Keratinocyte (primary cell): ENCODE measurements at regions not wholly inside any gene's neighbourhood (a gene's known extent, or its start where the extent isn't known, plus 50 kb on each side); places are given as distances from the start of the nearest gene placed in this dataset.

Source experiments
- DNase-seq: peaks from one replicate; pipeline ENCODE4 v3.0.0-alpha.2; 2011; ENCODE audit warnings: low read depth, missing footprints, low spot score
- FAIRE-seq: peaks from 2 replicates; lab custom pipeline; 2011; peaks lifted over from hg19 to GRCh38; lab: Jason Lieb, UNC
- H2AFZ ChIP-seq: 2 replicates; pipeline ENCODE4 v1.6.0; 2012; ENCODE audit warnings: low read length, control low read depth, inconsistent platforms; ENCODE audit not compliant: control insufficient read depth
- H3K27ac ChIP-seq: 2 replicates; pipeline ENCODE4 v1.5.1; 2011; ENCODE audit warnings: low read length; ENCODE audit not compliant: control insufficient read depth, insufficient read depth
- H3K27me3 ChIP-seq: 3 replicates; pipeline ENCODE4 v1.6.0; 2011; ENCODE audit warnings: low read length; ENCODE audit not compliant: control insufficient read depth, insufficient read depth; ENCODE audit errors: extremely low read depth
- H3K36me3 ChIP-seq, 2 experiments: 2 replicates in 1 of 2; 3 replicates in 1 of 2; pipeline ENCODE4 v1.5.1; 2011; ENCODE audit warnings: low read length in 2 of 2, mild to moderate bottlenecking in 1 of 2; ENCODE audit not compliant: control insufficient read depth in 2 of 2, insufficient read depth in 2 of 2; ENCODE audit errors: extremely low read depth in 1 of 2
- H3K4me1 ChIP-seq: 3 replicates; pipeline ENCODE4 v1.5.1; 2011; ENCODE audit warnings: low read length; ENCODE audit not compliant: control insufficient read depth, insufficient read depth; ENCODE audit errors: extremely low read depth
- H3K4me2 ChIP-seq: 3 replicates; pipeline ENCODE4 v1.6.0; 2011; ENCODE audit warnings: low read depth, low read length; ENCODE audit not compliant: control insufficient read depth, insufficient read depth; ENCODE audit errors: extremely low read depth
- H3K4me3 ChIP-seq, 3 experiments: fragments of 200-600 bp in 1 of 3; sonication (generic) in 1 of 3; 2 replicates in 2 of 3; 3 replicates in 1 of 3; pipeline ENCODE4 v1.5.1; 2011 to 2016; ENCODE audit warnings: low read length in 3 of 3, mild to moderate bottlenecking in 3 of 3, control low read depth in 2 of 3, inconsistent platforms in 1 of 3, low read depth in 1 of 3, mixed read lengths in 1 of 3, mixed run types in 1 of 3, moderate library complexity in 1 of 3; ENCODE audit not compliant: control insufficient read depth in 2 of 3, insufficient read depth in 2 of 3; ENCODE audit errors: extremely low read depth in 1 of 3
- H3K79me2 ChIP-seq: 2 replicates; pipeline ENCODE4 v1.6.0; 2012; ENCODE audit warnings: low read length; ENCODE audit not compliant: control insufficient read depth, insufficient read depth
- H3K9ac ChIP-seq: 3 replicates; pipeline ENCODE4 v1.6.0; 2011; ENCODE audit warnings: low read length; ENCODE audit not compliant: control insufficient read depth, insufficient read depth; ENCODE audit errors: extremely low read depth
- H3K9me1 ChIP-seq: 3 replicates; pipeline ENCODE4 v1.6.0; 2011; ENCODE audit warnings: low read length; ENCODE audit not compliant: control insufficient read depth, insufficient read depth; ENCODE audit errors: extremely low read depth
- H3K9me3 ChIP-seq: 2 replicates; pipeline ENCODE4 v1.5.1; 2012; ENCODE audit warnings: low read depth, low read length; ENCODE audit not compliant: control insufficient read depth
- H4K20me1 ChIP-seq: 3 replicates; pipeline ENCODE4 v1.6.0; 2011; ENCODE audit warnings: low read length; ENCODE audit not compliant: control insufficient read depth, insufficient read depth; ENCODE audit errors: extremely low read depth
- CTCF ChIP-seq, 3 experiments: IDR thresholded peaks in 1 of 3; conservative IDR thresholded peaks in 1 of 3; optimal IDR thresholded peaks in 1 of 3; 2 replicates in 2 of 3; 3 replicates in 1 of 3; pipeline versions ENCODE3 to v1.5.1; 2011; ENCODE audit warnings: low read length in 3 of 3, mild to moderate bottlenecking in 3 of 3, moderate library complexity in 2 of 3, control low read depth in 1 of 3, inconsistent platforms in 1 of 3; ENCODE audit not compliant: insufficient read depth in 2 of 3; ENCODE audit errors: extremely low read depth in 1 of 3
- EZH2 ChIP-seq: IDR thresholded peaks from one replicate; pipeline ENCODE4 v1.6.1; 2012; ENCODE audit warnings: inconsistent platforms, mild to moderate bottlenecking, low read length, moderate library complexity
- dilution Hi-C: fragments of 300-500 bp; cut with MboI; formaldehyde crosslinking; loops from one replicate; pipeline ENCODE4 v1.7.0; 2020; ENCODE audit warnings: low sequenced_read_pairs; ENCODE audit not compliant: extremely low pct_ligation_motif_present

GRCh38 chr1:83637586-83637985, 361.3 kb downstream of the TTLL7 start:
- no peak for FAIRE-seq
- DNase-seq: no peak
- Histone ChIP-seq H3K4me3 (no peak overlapping the region), H3K79me2 (no peaks in the 10 kb centered on the region), H2AFZ (no peak overlapping the region), H3K36me3 (no peaks in the 10 kb centered on the region), H3K4me2 (no peak overlapping the region), H3K9ac (no peak overlapping the region), H3K9me1 (no peaks in the 10 kb centered on the region), H4K20me1 (no peaks in the 10 kb centered on the region), H3K4me1 (no peaks in the 10 kb centered on the region), H3K27ac (no peak overlapping the region), H3K27me3 (peaks cover 3% of the 10 kb centered on the region), H3K9me3 (no peaks in the 10 kb centered on the region)
- dilution Hi-C loops: no loop called here
- no peak for TF ChIP-seq CTCF (optimal IDR thresholded peaks at IDR 0.05 in 1 of 3, IDR thresholded peaks at IDR 0.05 in 1 of 3, conservative IDR thresholded peaks at IDR 0.05 in 1 of 3; ENCODE audit: extremely low read depth in 1 of 3, insufficient read depth in 2 of 3, low read length in 3 of 3)
- no peak for TF ChIP-seq EZH2

DNA sequence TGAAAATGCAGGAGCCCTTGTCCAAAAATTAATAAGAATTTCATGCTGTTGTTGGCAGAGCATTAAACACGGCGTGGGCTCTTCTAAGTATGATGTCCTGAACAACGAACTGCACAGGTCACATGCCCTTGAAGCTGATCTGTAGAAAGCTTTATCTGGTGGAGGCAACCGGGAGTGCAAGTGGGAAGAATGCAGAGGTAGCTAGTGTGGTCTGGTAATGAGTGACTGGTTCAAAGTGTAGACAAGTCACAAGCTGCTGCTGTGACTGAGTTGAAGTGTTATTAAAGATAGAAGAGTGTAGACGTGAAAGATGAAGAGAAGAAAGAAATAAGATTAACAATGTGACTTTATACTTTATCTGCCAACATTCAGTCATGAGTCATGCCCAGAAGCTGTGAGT, 361.9 kb downstream of the TTLL7 start:
- dilution Hi-C loops: no loop called here
- FAIRE-seq: no peak

More for the DNA sequence above, 361.9 kb downstream of the TTLL7 start:
- H3K9ac ChIP-seq: no peak overlapping the region
- no peaks in the 10 kb centered on the region for H3K79me2 ChIP-seq
- no peaks in the 10 kb centered on the region for H3K9me3 ChIP-seq
- no peak overlapping the region for H2AFZ ChIP-seq
- H3K27me3 ChIP-seq: peaks cover 3% of the 10 kb centered on the region
- H3K4me3 ChIP-seq: no peak overlapping the region
- H3K27ac ChIP-seq: no peak overlapping the region
- TF ChIP-seq EZH2 (no peak), CTCF (optimal IDR thresholded peaks at IDR 0.05 in 1 of 3, IDR thresholded peaks at IDR 0.05 in 1 of 3, conservative IDR thresholded peaks at IDR 0.05 in 1 of 3; ENCODE audit: extremely low read depth in 1 of 3, insufficient read depth in 2 of 3, low read length in 3 of 3) (no peak)
- no peaks in the 10 kb centered on the region for H3K4me1 ChIP-seq
- H3K4me2 ChIP-seq: no peak overlapping the region
- DNase-seq: no peak
- H3K9me1 ChIP-seq: no peaks in the 10 kb centered on the region
- no peaks in the 10 kb centered on the region for H3K36me3 ChIP-seq
- H4K20me1 ChIP-seq: no peaks in the 10 kb centered on the region
